HepG2 (cell line): ENCODE measurements at regions not wholly inside any gene's neighbourhood (a gene's known extent, or its start where the extent isn't known, plus 50 kb on each side); places are given as distances from the start of the nearest gene placed in this dataset.

Experiments used
- ATAC-seq: fragments of 200-7000 bp; cut with Tn5 transposase; 3 replicates; pipeline ENCODE4 v1.9.1; 2020; ENCODE audit warnings: mild to moderate bottlenecking, moderate library complexity
- BruUV-seq: library from RNA; stranded (reverse); fragments of 400-500 nt; replicated peaks from 2 replicates; lab custom pipeline; 2021; lab: Mats Ljungman, UMichigan
- CTCF ChIA-PET: fragments of 300-600 bp; formaldehyde crosslinking; extraction: SDS; loops from one replicate; lab custom pipeline; 2021; ENCODE audit warnings: low total read pairs, inconsistent platforms, low intra/inter-chr PET ratio; lab: Yijun Ruan, JAX
- POLR2A ChIA-PET: fragments of 350-600 bp; sonication (Branson Sonifier 250); formaldehyde crosslinking; loops from one replicate; lab custom pipeline; 2020; ENCODE audit warnings: antibody characterized with exemption, inconsistent platforms; lab: Yijun Ruan, JAX
- DNase-seq: peaks from one replicate; pipeline ENCODE4 v3.0.0-alpha.2; 2015; ENCODE audit warnings: low spot score
- FAIRE-seq: peaks from 3 replicates; lab custom pipeline; 2011; peaks lifted over from hg19 to GRCh38; lab: Jason Lieb, UNC
- H2AFZ ChIP-seq: one replicate; pipeline ENCODE4 v1.6.1; 2011; ENCODE audit warnings: low read length, inconsistent platforms
- H3K27ac ChIP-seq: fragments of 300-600 bp; 3 replicates; pipeline ENCODE4 v1.8.0; 2011; ENCODE audit warnings: mixed run types, mild to moderate bottlenecking, mixed read lengths, low read length, inconsistent platforms; ENCODE audit not compliant: insufficient read depth; ENCODE audit errors: extremely low read length
- H3K27me3 ChIP-seq, 2 experiments: fragments of 200-600 bp in 1 of 2; 2 replicates in 1 of 2; 3 replicates in 1 of 2; pipeline versions ENCODE4 v1.6.0 to v1.8.0; 2011; ENCODE audit warnings: low read length in 2 of 2, mild to moderate bottlenecking in 2 of 2, moderate library complexity in 2 of 2, inconsistent platforms in 1 of 2; ENCODE audit not compliant: insufficient read depth in 2 of 2, control insufficient read depth in 1 of 2
- H3K36me3 ChIP-seq, 2 experiments: fragments of 200-600 bp in 1 of 2; replicated peaks in 1 of 2; 2 replicates in 1 of 2; 3 replicates in 1 of 2; pipeline versions ENCODE4 v1.5.1 to v1.8.0; 2011; ENCODE audit warnings: low read length in 2 of 2, inconsistent platforms in 1 of 2; ENCODE audit not compliant: insufficient read depth in 2 of 2, control insufficient read depth in 1 of 2
- H3K4me1 ChIP-seq: 2 replicates; pipeline ENCODE4 v1.5.1; 2012; ENCODE audit warnings: low read length, inconsistent platforms; ENCODE audit not compliant: insufficient read depth
- H3K4me2 ChIP-seq: 2 replicates; pipeline ENCODE4 v1.6.0; 2011; ENCODE audit warnings: low read depth, low read length, inconsistent platforms
- H3K4me3 ChIP-seq, 3 experiments: fragments of 200-600 bp in 1 of 3; sonication (generic), shearing (Covaris generic) in 1 of 3; replicated peaks in 1 of 3; 2 replicates each; pipeline ENCODE4 v1.5.1; 2011 to 2016; ENCODE audit warnings: low read length in 3 of 3, inconsistent platforms in 2 of 3, low read depth in 2 of 3, mild to moderate bottlenecking in 2 of 3, control low read depth in 1 of 3, mixed read lengths in 1 of 3; ENCODE audit not compliant: insufficient read depth in 1 of 3
- H3K79me2 ChIP-seq: one replicate; pipeline ENCODE4 v1.6.1; 2011; ENCODE audit warnings: low read length, inconsistent platforms; ENCODE audit not compliant: insufficient read depth
- H3K9ac ChIP-seq: 2 replicates; pipeline ENCODE4 v1.6.0; 2011; ENCODE audit warnings: mild to moderate bottlenecking, low read depth, low read length, inconsistent platforms; ENCODE audit not compliant: insufficient read depth
- H3K9me3 ChIP-seq: 2 replicates; pipeline ENCODE4 v1.5.1; 2012; ENCODE audit warnings: mild to moderate bottlenecking, low read length
- H4K20me1 ChIP-seq: 2 replicates; pipeline ENCODE4 v1.6.0; 2011; ENCODE audit warnings: inconsistent platforms, mild to moderate bottlenecking, low read length, moderate library complexity; ENCODE audit not compliant: insufficient read depth
- HES4 ChIP-seq: sonication (generic); formaldehyde crosslinking; IDR thresholded peaks from 2 replicates; pipeline ENCODE4 v1.9.0; 2021; ENCODE audit warnings: mild to moderate bottlenecking, missing genetic modification reagents, borderline replicate concordance
- HIVEP1 ChIP-seq: sonication (generic); formaldehyde crosslinking; IDR thresholded peaks from 2 replicates; pipeline ENCODE4 v1.4.0; 2020; ENCODE audit warnings: mild to moderate bottlenecking, missing genetic modification reagents
- KDM4B ChIP-seq: sonication (generic); formaldehyde crosslinking; IDR thresholded peaks from 2 replicates; pipeline ENCODE4 v1.4.0; 2020; ENCODE audit warnings: missing genetic modification reagents
- KLF12 ChIP-seq: sonication (generic); formaldehyde crosslinking; IDR thresholded peaks from 2 replicates; pipeline ENCODE4 v1.4.0; 2020; ENCODE audit warnings: missing genetic modification reagents, borderline replicate concordance
- NFKBIZ ChIP-seq: IDR thresholded peaks from 2 replicates; pipeline ENCODE4 v1.6.1; 2018; ENCODE audit warnings: missing genetic modification reagents, missing compliant biosample characterization
- NR2C2 ChIP-seq: sonication (generic); formaldehyde crosslinking; IDR thresholded peaks from 2 replicates; pipeline ENCODE4 v1.4.0; 2020; ENCODE audit warnings: missing genetic modification reagents, mild to moderate bottlenecking, moderate library complexity, borderline replicate concordance
- NR2F1 ChIP-seq, 2 experiments: fragments of 450-650 bp in 1 of 2; formaldehyde crosslinking in 1 of 2; IDR thresholded peaks; 2 replicates each; pipeline versions ENCODE4 v1.5.0 to v1.6.1; 2016 to 2020; ENCODE audit warnings: mild to moderate bottlenecking in 1 of 2, missing compliant biosample characterization in 1 of 2, missing genetic modification reagents in 1 of 2, moderate library complexity in 1 of 2
- SKI ChIP-seq: fragments of 450-650 bp; IDR thresholded peaks from one replicate; pipeline ENCODE4 v1.6.1; 2018; ENCODE audit warnings: mild to moderate bottlenecking; ENCODE audit not compliant: partially characterized antibody
- SOX5 ChIP-seq: IDR thresholded peaks from 2 replicates; pipeline ENCODE4 v1.6.1; 2016; ENCODE audit warnings: borderline replicate concordance
- SRF ChIP-seq: IDR thresholded peaks from 2 replicates; pipeline ENCODE4 v1.6.1; 2011; ENCODE audit warnings: mild to moderate bottlenecking, low read depth, low read length, moderate library complexity
- SSRP1 ChIP-seq: IDR thresholded peaks from 2 replicates; pipeline ENCODE4 v1.6.1; 2016; ENCODE audit warnings: control low read depth
- XRCC5 ChIP-seq: fragments of 200-400 bp; formaldehyde crosslinking; optimal IDR thresholded peaks from 2 replicates; pipeline ENCODE3; 2017; ENCODE audit warnings: mild to moderate bottlenecking, low read length
- ZNF350 ChIP-seq: sonication (generic); formaldehyde crosslinking; IDR thresholded peaks from 2 replicates; pipeline ENCODE4 v1.4.0; 2020; ENCODE audit warnings: mild to moderate bottlenecking, low read depth, missing genetic modification reagents, borderline replicate concordance
- ZNF780A ChIP-seq: sonication (generic); formaldehyde crosslinking; IDR thresholded peaks from 2 replicates; pipeline ENCODE4 v1.8.0; 2022; ENCODE audit warnings: mild to moderate bottlenecking, missing genetic modification reagents, moderate library complexity
- ZSCAN22 ChIP-seq: sonication (generic); formaldehyde crosslinking; IDR thresholded peaks from 2 replicates; pipeline ENCODE4 v1.4.0; 2020; ENCODE audit warnings: mild to moderate bottlenecking, missing genetic modification reagents
- WGBS: methylation state at CpG from one replicate; pipeline ENCODE4 v1.1.6; 2017; ENCODE audit warnings: low lambda C conversion rate; 5-methylcytosine and 5-hydroxymethylcytosine counted together
- in situ Hi-C: cut with HindIII; loops from 2 replicates; pipeline ENCODE4 v1.10.0; 2017; ENCODE audit warnings: low pct_unique_long_range_greater_than_20kb; ENCODE audit not compliant: extremely low pct_ligation_motif_present
- intact Hi-C: fragments of 100-400 bp; cut with micrococcal nuclease; formaldehyde crosslinking; loops from one replicate; pipeline ENCODE4 v1.10.0; 2022; ENCODE audit not compliant: unreplicated experiment
- TF ChIP-seq, protein P1 (sequence below): sonication (generic); formaldehyde crosslinking; IDR thresholded peaks from 2 replicates; pipeline ENCODE4 v1.5.0; 2020; ENCODE audit warnings: missing genetic modification reagents
- TF ChIP-seq, protein P2 (sequence below): sonication (generic); formaldehyde crosslinking; IDR thresholded peaks from 2 replicates; pipeline ENCODE4 v1.8.1; 2023; ENCODE audit warnings: mild to moderate bottlenecking, moderate library complexity, missing genetic modification reagents
- TF ChIP-seq, protein P3 (sequence below): sonication (generic); formaldehyde crosslinking; IDR thresholded peaks from 2 replicates; pipeline ENCODE4 v1.5.0; 2020; ENCODE audit warnings: missing genetic modification reagents
- TF ChIP-seq, protein P4 (sequence below): sonication (generic); formaldehyde crosslinking; IDR thresholded peaks from 2 replicates; pipeline ENCODE4; 2020; ENCODE audit warnings: missing genetic modification reagents, mild to moderate bottlenecking, borderline replicate concordance
- TF ChIP-seq, protein P5 (sequence below): sonication (generic); formaldehyde crosslinking; IDR thresholded peaks from 2 replicates; pipeline ENCODE4 v1.5.0; 2020; ENCODE audit warnings: missing genetic modification reagents

DNA sequence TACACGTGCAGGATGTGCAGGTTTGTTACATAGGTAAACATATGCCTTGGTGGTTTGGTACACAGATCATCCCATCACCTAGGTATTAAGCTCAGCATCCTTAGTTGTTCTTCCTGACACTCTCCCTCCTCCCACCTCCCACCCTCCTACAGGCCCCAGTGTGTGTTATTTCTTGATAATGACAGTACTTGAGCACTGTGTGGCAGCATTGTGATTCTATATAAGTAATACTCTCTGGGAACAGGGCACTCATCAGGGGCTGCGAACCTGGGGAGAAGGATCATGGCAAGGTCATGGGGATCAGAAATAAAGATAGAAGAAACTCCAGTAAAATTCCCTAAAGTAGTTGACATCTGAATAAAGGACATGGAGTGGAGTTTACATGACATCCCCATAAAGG lies 1256.2 kb upstream of the CRIM1 start:
- Histone ChIP-seq H3K4me2 (no peak overlapping the region), H3K27ac (no peak overlapping the region), H3K9ac (no peak overlapping the region), H3K36me3 (no peaks in the 10 kb centered on the region), H4K20me1 (no peaks in the 10 kb centered on the region), H3K4me3 (no peak overlapping the region), H3K9me3 (peaks cover 8% of the 10 kb centered on the region), H3K4me1 (no peaks in the 10 kb centered on the region), H3K79me2 (no peaks in the 10 kb centered on the region), H2AFZ (no peak overlapping the region), H3K27me3 (no peaks in the 10 kb centered on the region; a peak in 1 of 5 replicates)
- in situ Hi-C loops (no loop called here), intact Hi-C loops (no loop called here)
- DNase-seq, result no peak
- POLR2A ChIA-PET, result no interaction called here
- no TSS peak for BruUV-seq
- no peak for FAIRE-seq
- ATAC-seq, result no peak
- TF ChIP-seq ZNF780A (CRISPR knock-in tag), result no peak
- TF ChIP-seq XRCC5, result no peak
- TF ChIP-seq SKI, result no peak
- TF ChIP-seq NR2F1 (CRISPR knock-in tag; IDR thresholded peaks at IDR 0.05), result no peak
- TF ChIP-seq, protein P1, sequence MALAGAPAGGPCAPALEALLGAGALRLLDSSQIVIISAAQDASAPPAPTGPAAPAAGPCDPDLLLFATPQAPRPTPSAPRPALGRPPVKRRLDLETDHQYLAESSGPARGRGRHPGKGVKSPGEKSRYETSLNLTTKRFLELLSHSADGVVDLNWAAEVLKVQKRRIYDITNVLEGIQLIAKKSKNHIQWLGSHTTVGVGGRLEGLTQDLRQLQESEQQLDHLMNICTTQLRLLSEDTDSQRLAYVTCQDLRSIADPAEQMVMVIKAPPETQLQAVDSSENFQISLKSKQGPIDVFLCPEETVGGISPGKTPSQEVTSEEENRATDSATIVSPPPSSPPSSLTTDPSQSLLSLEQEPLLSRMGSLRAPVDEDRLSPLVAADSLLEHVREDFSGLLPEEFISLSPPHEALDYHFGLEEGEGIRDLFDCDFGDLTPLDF, result no peak
- no peak for TF ChIP-seq KDM4B (CRISPR knock-in tag)
- TF ChIP-seq, protein P2, sequence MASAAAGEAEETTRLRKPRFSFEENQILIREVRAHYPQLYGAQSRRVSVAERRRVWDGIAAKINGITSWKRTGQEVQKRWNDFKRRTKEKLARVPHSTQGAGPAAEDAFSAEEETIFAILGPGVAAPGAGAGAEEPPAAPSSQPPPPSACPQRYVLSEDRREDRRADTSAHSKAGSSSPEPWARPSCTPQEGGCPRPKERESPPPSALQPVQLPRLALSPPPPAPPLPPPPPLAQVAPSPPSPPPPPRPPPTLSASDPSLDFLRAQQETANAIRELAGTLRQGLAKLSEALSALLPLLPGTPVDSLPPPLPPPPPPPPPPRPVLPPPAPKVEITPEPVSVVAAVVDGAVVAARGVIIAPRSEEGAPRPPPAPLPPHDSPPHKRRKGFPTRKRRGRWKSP (CRISPR knock-in tag), result no peak
- no peak for TF ChIP-seq ZSCAN22 (CRISPR knock-in tag)
- TF ChIP-seq KLF12 (CRISPR knock-in tag), result no peak
- TF ChIP-seq NFKBIZ, result no peak
- no peak for TF ChIP-seq SOX5 (CRISPR knock-in tag)
- no peak for TF ChIP-seq HES4
- TF ChIP-seq, protein P3, sequence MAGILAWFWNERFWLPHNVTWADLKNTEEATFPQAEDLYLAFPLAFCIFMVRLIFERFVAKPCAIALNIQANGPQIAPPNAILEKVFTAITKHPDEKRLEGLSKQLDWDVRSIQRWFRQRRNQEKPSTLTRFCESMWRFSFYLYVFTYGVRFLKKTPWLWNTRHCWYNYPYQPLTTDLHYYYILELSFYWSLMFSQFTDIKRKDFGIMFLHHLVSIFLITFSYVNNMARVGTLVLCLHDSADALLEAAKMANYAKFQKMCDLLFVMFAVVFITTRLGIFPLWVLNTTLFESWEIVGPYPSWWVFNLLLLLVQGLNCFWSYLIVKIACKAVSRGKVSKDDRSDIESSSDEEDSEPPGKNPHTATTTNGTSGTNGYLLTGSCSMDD (CRISPR knock-in tag), result no peak
- TF ChIP-seq SRF, result no peak
- TF ChIP-seq NR2C2 (CRISPR knock-in tag), result no peak
- TF ChIP-seq ZNF350 (CRISPR knock-in tag), result no peak
- TF ChIP-seq SSRP1 (CRISPR knock-in tag), result no peak
- TF ChIP-seq, protein P4, sequence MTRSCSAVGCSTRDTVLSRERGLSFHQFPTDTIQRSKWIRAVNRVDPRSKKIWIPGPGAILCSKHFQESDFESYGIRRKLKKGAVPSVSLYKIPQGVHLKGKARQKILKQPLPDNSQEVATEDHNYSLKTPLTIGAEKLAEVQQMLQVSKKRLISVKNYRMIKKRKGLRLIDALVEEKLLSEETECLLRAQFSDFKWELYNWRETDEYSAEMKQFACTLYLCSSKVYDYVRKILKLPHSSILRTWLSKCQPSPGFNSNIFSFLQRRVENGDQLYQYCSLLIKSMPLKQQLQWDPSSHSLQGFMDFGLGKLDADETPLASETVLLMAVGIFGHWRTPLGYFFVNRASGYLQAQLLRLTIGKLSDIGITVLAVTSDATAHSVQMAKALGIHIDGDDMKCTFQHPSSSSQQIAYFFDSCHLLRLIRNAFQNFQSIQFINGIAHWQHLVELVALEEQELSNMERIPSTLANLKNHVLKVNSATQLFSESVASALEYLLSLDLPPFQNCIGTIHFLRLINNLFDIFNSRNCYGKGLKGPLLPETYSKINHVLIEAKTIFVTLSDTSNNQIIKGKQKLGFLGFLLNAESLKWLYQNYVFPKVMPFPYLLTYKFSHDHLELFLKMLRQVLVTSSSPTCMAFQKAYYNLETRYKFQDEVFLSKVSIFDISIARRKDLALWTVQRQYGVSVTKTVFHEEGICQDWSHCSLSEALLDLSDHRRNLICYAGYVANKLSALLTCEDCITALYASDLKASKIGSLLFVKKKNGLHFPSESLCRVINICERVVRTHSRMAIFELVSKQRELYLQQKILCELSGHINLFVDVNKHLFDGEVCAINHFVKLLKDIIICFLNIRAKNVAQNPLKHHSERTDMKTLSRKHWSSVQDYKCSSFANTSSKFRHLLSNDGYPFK (CRISPR knock-in tag), result no peak
- TF ChIP-seq HIVEP1 (CRISPR knock-in tag), result no peak
- TF ChIP-seq, protein P5, sequence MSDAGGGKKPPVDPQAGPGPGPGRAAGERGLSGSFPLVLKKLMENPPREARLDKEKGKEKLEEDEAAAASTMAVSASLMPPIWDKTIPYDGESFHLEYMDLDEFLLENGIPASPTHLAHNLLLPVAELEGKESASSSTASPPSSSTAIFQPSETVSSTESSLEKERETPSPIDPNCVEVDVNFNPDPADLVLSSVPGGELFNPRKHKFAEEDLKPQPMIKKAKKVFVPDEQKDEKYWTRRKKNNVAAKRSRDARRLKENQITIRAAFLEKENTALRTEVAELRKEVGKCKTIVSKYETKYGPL (CRISPR knock-in tag), result no peak
- CTCF ChIA-PET, result no interaction called here
- 0% methylated on average over 2 of the region's 2 CpGs for WGBS
